ENCODE measurements at regions not wholly inside any gene's neighbourhood (a gene's known extent, or its start where the extent isn't known, plus 50 kb on each side); places are given as distances from the start of the nearest gene placed in this dataset.

DNA sequence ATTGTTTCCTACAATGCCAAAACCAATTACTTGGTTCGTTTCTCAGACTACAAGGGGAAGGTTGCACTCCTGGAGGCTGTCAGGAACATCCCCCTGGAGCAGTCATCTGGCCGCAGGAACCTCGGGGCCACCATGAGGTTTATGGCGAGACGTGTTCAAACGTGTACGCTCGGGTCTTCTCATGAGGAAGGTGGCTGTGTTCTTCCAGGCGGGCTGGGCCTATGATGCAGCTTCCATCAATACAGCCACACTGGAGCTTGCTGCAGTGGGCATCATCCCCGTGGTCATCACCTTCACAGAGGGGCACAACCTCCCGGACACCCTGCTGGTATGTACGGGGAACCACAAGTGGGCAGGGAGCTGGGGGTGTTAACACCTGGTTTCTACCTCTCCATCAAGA, 94.5 kb upstream of the COL6A5 start:
- TF ChIP-seq, protein P1, sequence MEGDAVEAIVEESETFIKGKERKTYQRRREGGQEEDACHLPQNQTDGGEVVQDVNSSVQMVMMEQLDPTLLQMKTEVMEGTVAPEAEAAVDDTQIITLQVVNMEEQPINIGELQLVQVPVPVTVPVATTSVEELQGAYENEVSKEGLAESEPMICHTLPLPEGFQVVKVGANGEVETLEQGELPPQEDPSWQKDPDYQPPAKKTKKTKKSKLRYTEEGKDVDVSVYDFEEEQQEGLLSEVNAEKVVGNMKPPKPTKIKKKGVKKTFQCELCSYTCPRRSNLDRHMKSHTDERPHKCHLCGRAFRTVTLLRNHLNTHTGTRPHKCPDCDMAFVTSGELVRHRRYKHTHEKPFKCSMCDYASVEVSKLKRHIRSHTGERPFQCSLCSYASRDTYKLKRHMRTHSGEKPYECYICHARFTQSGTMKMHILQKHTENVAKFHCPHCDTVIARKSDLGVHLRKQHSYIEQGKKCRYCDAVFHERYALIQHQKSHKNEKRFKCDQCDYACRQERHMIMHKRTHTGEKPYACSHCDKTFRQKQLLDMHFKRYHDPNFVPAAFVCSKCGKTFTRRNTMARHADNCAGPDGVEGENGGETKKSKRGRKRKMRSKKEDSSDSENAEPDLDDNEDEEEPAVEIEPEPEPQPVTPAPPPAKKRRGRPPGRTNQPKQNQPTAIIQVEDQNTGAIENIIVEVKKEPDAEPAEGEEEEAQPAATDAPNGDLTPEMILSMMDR (conservative IDR thresholded peaks at IDR 0.05; ENCODE audit: low read length): no peak
- TF ChIP-seq EZH2phosphoT487 (IDR thresholded peaks at IDR 0.05; ENCODE audit: borderline replicate concordance): no peak
